Type B pancreatic cell (in vitro differentiated cells): ENCODE measurements at regions not wholly inside any gene's neighbourhood (a gene's known extent, or its start where the extent isn't known, plus 50 kb on each side); places are given as distances from the start of the nearest gene placed in this dataset.
A peak's percentile ranks its signal among the peaks of the same experiment; 100 is the strongest.

Experiments
- DNase-seq: peaks from one replicate; pipeline ENCODE4 v3.0.0; 2021; ENCODE audit warnings: mixed read lengths; ENCODE audit not compliant: unreplicated experiment; ENCODE audit errors: extremely low spot score
- H3K27ac Mint-ChIP-seq: 2 replicates; pipeline ENCODE4 v1.8.0; 2021; ENCODE audit warnings: mild to moderate bottlenecking, mixed read lengths
- H3K27me3 Mint-ChIP-seq: 2 replicates; pipeline ENCODE4 v1.8.0; 2021; ENCODE audit warnings: mixed read lengths
- H3K36me3 Mint-ChIP-seq: 2 replicates; pipeline ENCODE4 v1.8.0; 2021; ENCODE audit warnings: mixed read lengths
- H3K4me1 Mint-ChIP-seq: one replicate; pipeline ENCODE4 v1.8.0; 2021; ENCODE audit warnings: mixed read lengths; ENCODE audit not compliant: unreplicated experiment
- H3K4me3 Mint-ChIP-seq: 2 replicates; pipeline ENCODE4 v1.8.0; 2021; ENCODE audit warnings: mild to moderate bottlenecking, mixed read lengths
- H3K9me3 Mint-ChIP-seq: 2 replicates; pipeline ENCODE4 v1.8.0; 2021; ENCODE audit warnings: mixed read lengths
- CTCF ChIP-seq: fragments of 200-600 bp; sonication (generic); conservative IDR thresholded peaks from 2 replicates; pipeline ENCODE4 v1.5.0; 2021; ENCODE audit warnings: antibody characterized with exemption, mild to moderate bottlenecking

GRCh38 chr12:94740601-94741362, 90.4 kb upstream of the TMCC3 start:
- Mint-ChIP-seq H3K27ac (no peak overlapping the region), H3K4me3 (no peak overlapping the region), H3K36me3 (no peaks in the 10 kb centered on the region), H3K27me3 (peaks cover 17% of the 10 kb centered on the region), H3K4me1 (peaks cover 22% of the 10 kb centered on the region), H3K9me3 (no peaks in the 10 kb centered on the region)
- TF ChIP-seq CTCF, result no peak
- no peak for DNase-seq

DNA sequence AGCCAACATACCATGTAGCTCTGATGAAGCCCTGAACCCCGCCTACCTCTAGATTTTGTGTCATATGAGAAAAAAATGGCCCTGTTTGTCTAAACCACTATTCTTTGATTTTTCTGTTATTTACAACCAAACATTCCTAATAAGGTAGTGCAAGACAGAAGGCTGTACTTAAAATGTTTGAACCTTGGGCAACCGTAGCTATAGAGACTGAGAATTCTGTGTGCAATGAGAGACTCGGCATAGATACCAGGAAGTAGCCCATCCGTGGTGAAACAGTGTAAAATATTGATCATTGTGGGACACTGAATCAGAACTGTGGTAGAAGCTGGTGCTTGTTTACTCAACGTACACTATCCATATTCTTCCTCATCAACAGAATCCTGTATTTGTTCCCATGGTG, 86.5 kb upstream of the TMCC3 start:
- H3K36me3 Mint-ChIP-seq, result no peaks in the 10 kb centered on the region
- H3K27ac Mint-ChIP-seq, result no peak overlapping the region
- DNase-seq, result no peak
- no peak overlapping the region for H3K4me3 Mint-ChIP-seq
- no peak for TF ChIP-seq CTCF
- H3K4me1 Mint-ChIP-seq, result peaks cover 15% of the 10 kb centered on the region
- peaks cover 14% of the 10 kb centered on the region for H3K27me3 Mint-ChIP-seq
- no peaks in the 10 kb centered on the region for H3K9me3 Mint-ChIP-seq

DNA sequence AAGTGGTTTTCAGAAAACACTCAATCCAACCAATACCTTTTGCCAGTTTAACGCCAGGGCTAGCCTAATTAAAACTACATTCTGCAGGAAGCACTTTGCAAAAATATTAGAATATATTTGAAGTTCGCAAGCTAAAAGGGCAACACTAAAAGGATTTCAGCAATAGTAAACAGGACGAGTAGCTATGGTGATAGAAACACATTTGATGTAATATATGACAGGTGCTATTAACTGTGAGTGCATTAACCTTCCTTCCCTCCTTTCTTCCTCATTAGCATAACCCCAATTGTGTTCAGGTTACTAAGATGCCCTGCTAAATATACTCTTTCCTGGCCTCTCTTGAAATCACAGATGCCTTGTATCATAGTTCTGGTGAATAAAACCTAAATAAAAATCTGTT, 85.6 kb upstream of the TMCC3 start:
- peaks cover 9% of the 10 kb centered on the region for H3K27me3 Mint-ChIP-seq
- no peak for TF ChIP-seq CTCF
- H3K9me3 Mint-ChIP-seq, result no peaks in the 10 kb centered on the region
- H3K4me3 Mint-ChIP-seq, result no peak overlapping the region
- H3K27ac Mint-ChIP-seq, result no peak overlapping the region
- H3K4me1 Mint-ChIP-seq, result peaks cover 13% of the 10 kb centered on the region
- H3K36me3 Mint-ChIP-seq, result no peaks in the 10 kb centered on the region
- DNase-seq, result no peak

DNA sequence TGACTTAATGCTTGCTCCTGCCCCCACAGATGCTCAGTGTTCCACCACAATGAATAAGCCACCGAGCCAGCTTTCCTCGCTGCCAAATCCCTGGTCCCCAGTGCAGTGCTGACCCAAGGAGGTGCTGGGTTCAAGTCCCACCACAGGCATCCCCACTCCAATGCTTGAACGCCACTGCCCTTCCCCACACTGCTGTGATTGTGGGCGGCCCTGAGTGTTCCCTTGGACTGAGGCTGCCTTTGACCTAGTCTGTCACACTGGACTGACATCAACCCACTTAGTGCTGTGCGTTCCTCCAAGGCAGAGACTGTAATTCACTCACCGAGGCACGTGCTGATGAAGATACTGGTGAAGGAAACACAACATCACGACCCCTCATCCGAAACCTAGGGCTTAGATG, 83.4 kb upstream of the TMCC3 start:
- no peak for DNase-seq
- H3K27me3 Mint-ChIP-seq, result no peaks in the 10 kb centered on the region
- TF ChIP-seq CTCF, result no peak
- peaks cover 11% of the 10 kb centered on the region for H3K4me1 Mint-ChIP-seq
- H3K27ac Mint-ChIP-seq, result peak overlapping the region; percentile 17
- no peak overlapping the region for H3K4me3 Mint-ChIP-seq
- H3K36me3 Mint-ChIP-seq, result no peaks in the 10 kb centered on the region
- H3K9me3 Mint-ChIP-seq, result peaks cover 3% of the 10 kb centered on the region

DNA sequence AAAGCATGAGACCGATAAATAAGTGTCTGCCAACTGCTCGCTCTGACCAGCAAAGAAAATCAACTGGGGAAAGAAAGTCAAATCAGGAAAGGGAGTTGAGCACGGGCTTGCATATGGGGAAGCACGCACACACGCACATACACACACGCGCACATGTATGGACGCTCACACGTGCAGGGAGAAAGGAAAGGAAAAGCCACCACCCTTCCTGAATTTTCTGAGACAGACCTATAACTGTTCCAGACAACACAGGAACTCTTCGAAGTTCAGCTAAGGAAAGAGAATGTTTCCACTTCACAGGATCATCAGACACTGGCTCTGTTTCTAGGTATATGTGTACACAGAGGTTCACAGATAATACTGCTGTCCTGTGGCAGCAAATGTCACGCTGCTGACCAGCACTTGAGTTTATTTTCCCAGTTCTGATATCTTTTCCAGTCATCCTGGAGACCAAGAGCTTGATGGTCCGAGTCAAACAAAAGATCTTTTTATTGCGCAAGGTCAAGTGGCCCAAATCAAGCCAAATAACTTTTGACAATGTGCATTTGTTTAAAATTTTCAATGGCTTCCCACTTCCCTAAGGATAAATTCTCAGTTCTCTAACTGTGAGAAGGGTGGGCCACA, 82.1 kb upstream of the TMCC3 start:
- Mint-ChIP-seq H3K27me3 (no peaks in the 10 kb centered on the region), H3K36me3 (no peaks in the 10 kb centered on the region), H3K4me1 (peaks cover 11% of the 10 kb centered on the region), H3K27ac (no peak overlapping the region), H3K9me3 (peaks cover 7% of the 10 kb centered on the region), H3K4me3 (no peak overlapping the region)
- DNase-seq, result no peak
- TF ChIP-seq CTCF, result no peak
